ENCODE measurements at regions not wholly inside any gene's neighbourhood (a gene's known extent, or its start where the extent isn't known, plus 50 kb on each side); places are given as distances from the start of the nearest gene placed in this dataset.

DNA sequence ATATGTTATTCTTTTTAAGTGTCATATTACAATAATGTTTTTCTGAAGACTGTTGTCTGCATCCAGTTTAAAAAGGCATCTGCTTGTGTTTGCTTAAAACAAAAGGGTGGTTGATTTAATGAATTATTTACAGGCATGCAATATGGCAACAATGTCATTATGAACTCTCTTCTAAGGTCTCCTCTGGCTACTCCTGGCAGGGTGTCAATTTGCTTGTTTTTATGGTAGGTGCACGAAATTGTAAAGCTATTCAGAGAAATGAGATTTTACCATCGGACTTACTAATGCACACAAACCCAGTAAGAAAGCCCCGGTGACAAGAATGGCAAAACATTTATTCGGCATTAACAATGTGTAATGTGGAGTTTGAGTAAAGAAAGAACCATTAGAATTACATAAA is 539.8 kb upstream of the ZNF608 start:
- no peak for DNase-seq (ENCODE audit: low read depth)

- no peak for DNase-seq (ENCODE audit: low read depth)
Observed at GRCh38 chr5:125289606-125290005, 543.2 kb upstream of the ZNF608 start.

- DNase-seq (ENCODE audit: low read depth): no peak
Observed at GRCh38 chr5:125290935-125291334, 544.5 kb upstream of the ZNF608 start.

DNA sequence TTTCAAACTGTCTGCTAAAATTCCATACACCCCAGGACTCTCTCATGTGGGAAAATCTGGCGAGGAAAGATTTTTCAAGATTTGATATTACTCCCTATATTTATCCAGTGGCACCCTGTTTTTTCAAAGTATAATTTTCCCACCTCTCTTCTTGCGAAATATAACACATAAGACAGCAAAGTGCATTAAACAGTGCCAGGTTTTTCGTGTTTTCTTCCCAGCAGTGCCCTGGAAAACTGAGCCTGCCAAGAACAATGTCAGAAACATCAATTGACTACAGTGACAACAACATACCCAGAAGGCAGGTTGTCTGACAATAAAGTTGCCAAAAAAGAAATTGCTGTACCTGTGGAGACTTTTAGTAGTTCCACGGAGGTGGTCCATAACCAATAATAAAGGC is 545.0 kb upstream of the ZNF608 start:
- no peak for DNase-seq (ENCODE audit: low read depth)

GRCh38 chr5:125293223-125293622 is 546.8 kb upstream of the ZNF608 start:
- DNase-seq (ENCODE audit: low read depth): no peak

- DNase-seq (ENCODE audit: low read depth): no peak
Observed at GRCh38 chr5:125293726-125294125, 547.3 kb upstream of the ZNF608 start.

- DNase-seq (ENCODE audit: low read depth): no peak
Observed at GRCh38 chr5:125294844-125295243, 548.4 kb upstream of the ZNF608 start.

DNA sequence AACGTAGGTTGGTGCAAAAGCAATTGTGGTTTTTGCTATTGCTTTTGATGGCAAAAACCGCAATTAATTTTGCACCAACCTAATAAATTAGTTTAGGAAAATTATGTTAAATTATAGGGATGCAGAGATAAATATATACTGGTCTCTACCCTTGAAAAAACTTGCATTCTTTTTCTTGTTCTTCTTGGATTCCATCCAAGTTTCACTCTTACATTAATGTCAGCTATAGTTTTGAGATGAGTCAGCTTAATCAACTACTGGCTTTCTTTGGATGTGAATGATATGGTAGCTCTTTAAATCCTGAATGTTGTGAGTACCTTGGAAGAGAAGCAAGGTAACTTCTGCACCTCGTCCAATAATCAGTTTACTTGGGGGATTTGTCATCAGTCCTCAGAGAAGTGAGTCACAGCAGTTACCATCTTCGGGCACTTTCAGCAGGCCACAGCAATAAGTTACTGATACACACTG is 549.0 kb upstream of the ZNF608 start:
- DNase-seq (ENCODE audit: low read depth): peak; percentile 17

- no peak for DNase-seq (ENCODE audit: low read depth)
Observed at GRCh38 chr5:125298258-125298657, 551.8 kb upstream of the ZNF608 start.

GRCh38 chr5:125298746-125299379 is 552.4 kb upstream of the ZNF608 start:
- DNase-seq (ENCODE audit: low read depth): no peak

- no peak for DNase-seq (ENCODE audit: low read depth)
Observed at GRCh38 chr5:125301711-125302110, 555.3 kb upstream of the ZNF608 start.

- DNase-seq (ENCODE audit: low read depth): no peak
Observed at GRCh38 chr5:125302577-125302976, 556.1 kb upstream of the ZNF608 start.

DNA sequence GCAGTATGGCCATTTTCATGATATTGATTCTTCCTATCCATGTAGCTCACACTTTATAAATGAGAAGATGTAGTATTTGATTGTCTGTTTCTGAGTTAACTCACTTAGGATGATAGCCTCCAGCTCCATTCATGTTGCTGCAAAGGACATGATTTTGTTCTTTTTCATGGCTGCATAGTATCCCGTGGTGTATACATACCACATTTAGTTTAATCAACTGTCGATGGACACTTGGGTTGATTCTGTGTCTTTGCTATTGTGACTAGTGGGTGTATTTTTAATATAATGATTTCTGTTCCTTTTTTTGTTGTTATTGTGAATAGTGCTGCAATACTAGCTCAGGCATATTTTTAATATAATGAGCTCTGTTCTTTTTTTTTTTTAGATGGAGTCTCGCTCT is 560.3 kb upstream of the ZNF608 start:
- DNase-seq (ENCODE audit: low read depth): no peak

GRCh38 chr5:125310749-125311148 is 564.3 kb upstream of the ZNF608 start:
- no peak for DNase-seq (ENCODE audit: low read depth)

GRCh38 chr5:125311743-125312142 is 565.3 kb upstream of the ZNF608 start:
- DNase-seq (ENCODE audit: low read depth): peak; percentile 35

DNA sequence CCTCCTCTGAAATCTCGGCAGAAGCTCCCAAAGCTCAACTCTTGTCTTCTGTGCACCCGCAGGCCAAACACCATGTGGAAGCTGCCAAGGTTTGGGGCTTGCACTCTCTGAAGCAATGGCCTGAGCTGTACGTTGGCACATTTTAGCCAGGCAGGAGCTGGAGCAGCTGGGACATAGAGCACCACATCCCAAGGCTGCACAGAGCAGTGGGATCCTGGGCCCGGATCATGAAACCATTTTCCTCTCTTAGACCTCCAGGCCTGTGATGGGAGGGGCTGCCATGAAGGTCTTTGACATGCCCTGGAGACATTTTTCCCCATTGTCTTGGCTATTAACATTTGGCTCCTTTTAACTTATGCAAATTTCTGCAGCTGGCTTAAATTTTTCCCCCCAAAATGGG is 567.1 kb upstream of the ZNF608 start:
- DNase-seq (ENCODE audit: low read depth): no peak

- DNase-seq (ENCODE audit: low read depth): no peak
Observed at GRCh38 chr5:125315306-125315705, 568.9 kb upstream of the ZNF608 start.

GRCh38 chr5:125316391-125316790 is 570.0 kb upstream of the ZNF608 start:
- DNase-seq (ENCODE audit: low read depth): no peak

GRCh38 chr5:125316915-125317535 is 570.6 kb upstream of the ZNF608 start:
- DNase-seq (ENCODE audit: low read depth): no peak

DNA sequence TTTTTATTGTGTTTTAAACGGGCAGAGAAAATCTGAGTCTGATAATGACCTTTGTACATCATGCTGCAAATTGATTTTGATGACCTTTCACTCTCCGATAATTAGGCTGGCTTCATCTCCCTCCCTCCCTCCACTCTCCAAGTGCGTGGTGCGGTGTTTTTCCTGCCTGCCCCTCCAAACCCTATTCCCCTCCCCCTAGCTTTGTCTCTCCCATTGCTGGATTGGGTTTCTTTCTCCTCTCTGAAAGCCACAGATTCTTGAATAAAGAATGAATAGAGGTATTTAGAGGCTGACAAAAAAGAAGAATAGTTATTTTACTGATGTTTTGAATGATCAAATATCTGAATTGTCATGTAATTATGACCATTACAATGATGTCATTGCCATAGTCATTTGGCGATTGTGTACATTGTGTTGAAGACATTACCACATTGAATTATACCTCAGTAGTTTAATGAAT is 571.1 kb upstream of the ZNF608 start:
- DNase-seq (ENCODE audit: low read depth): no peak

- no peak for DNase-seq (ENCODE audit: low read depth)
Observed at GRCh38 chr5:125321654-125322053, 575.2 kb upstream of the ZNF608 start.

GRCh38 chr5:125323613-125324012 is 577.2 kb upstream of the ZNF608 start:
- no peak for DNase-seq (ENCODE audit: low read depth)

DNA sequence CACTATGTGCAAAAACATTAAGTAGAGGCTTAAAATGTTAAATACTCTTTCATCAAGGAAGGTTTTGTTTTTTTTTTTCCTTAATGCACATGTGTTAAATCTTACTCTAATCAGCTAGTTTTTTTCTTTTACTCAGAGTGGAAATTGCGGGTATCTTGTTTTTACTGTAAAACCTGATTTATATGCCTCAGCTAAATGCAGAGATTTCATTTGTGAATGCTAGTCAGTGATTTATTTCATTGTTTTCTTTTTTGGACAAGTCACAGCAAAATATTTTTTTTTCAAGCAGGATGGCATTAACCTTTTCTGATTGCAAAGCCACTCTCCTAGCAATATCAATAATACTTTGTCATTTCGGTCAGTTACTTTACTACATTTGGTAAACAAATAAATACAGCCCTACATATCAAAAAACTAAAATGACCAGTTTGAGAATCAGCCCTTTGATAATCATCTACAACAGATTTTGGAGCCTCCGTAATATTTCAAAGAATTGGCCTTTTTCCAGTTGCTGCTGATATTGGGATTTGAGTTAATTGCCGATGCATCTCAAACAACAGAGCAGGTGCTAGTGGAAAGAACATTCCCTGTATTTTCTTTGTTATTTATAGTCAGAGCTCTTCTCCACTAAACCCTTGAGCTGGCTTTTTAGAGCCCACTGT is 579.2 kb upstream of the ZNF608 start:
- DNase-seq (ENCODE audit: low read depth): no peak

Data from fibroblast of the conjunctiva (primary cell).